ENCODE measurements at regions not wholly inside any gene's neighbourhood (a gene's known extent, or its start where the extent isn't known, plus 50 kb on each side); places are given as distances from the start of the nearest gene placed in this dataset.

DNA sequence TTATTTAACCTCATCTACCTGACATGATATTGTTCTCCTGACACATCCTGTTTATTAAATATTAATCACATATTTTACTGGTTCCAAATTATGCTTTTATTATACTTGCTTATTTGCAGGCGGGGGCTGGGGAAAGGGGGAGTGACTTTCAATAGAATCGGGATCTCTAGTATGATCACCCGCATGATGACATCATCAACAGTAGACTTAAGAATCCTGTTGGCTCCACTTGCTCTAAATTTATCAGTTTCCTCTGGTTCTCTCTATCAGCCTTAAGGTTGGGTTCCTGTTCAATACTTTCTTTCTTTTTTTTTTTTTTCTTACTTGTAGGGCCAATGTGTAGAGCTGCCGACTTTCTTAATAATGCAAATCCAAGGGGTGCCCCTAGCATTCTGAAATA lies 317.5 kb downstream of the BCHE start:
- TF ChIP-seq POLR2A (IDR thresholded peaks at IDR 0.05; ENCODE audit: extremely low read depth, insufficient read length) = no peak
- no peak for TF ChIP-seq CTCF (IDR thresholded peaks at IDR 0.05; ENCODE audit: low read depth, low read length)
